Heart right ventricle (tissue), 16 donors: ENCODE measurements at regions not wholly inside any gene's neighbourhood (a gene's known extent, or its start where the extent isn't known, plus 50 kb on each side); places are given as distances from the start of the nearest gene placed in this dataset.

Experiments used
- ATAC-seq, 8 donors: fragments of 200-7000 bp; cut with Tn5 transposase; one replicate each; pipeline ENCODE4 v1.9.1; 2020; ENCODE audit warnings: mild to moderate bottlenecking in 8 of 8, moderate library complexity in 8 of 8, moderate number of reproducible peaks in 1 of 8
- DNase-seq, 2 donors: peaks; one replicate each; pipeline ENCODE4 v3.0.0-alpha.2; 2020
- H3K27ac ChIP-seq, 10 donors: fragments of 200-600 bp; sonication (generic) in 2 of 10; one replicate each; pipeline versions ENCODE4 v1.5.0 to v1.8.0; 2020 to 2022; ENCODE audit warnings: mild to moderate bottlenecking in 3 of 10
- H3K27me3 ChIP-seq, 7 donors: fragments of 200-600 bp; one replicate each; pipeline ENCODE4 v1.8.0; 2021 to 2022; ENCODE audit warnings: mild to moderate bottlenecking in 2 of 7
- H3K36me3 ChIP-seq, 9 donors: fragments of 200-600 bp; sonication (generic) in 1 of 9; one replicate each; pipeline versions ENCODE4 v1.5.0 to v1.8.0; 2020 to 2022; ENCODE audit warnings: mild to moderate bottlenecking in 2 of 9
- H3K4me1 ChIP-seq, 9 donors: fragments of 200-600 bp; sonication (generic) in 1 of 9; one replicate each; pipeline versions ENCODE4 v1.5.0 to v1.8.0; 2020 to 2022; ENCODE audit warnings: mild to moderate bottlenecking in 4 of 9
- H3K4me3 ChIP-seq, 10 donors: fragments of 200-600 bp; sonication (generic) in 2 of 10; one replicate each; pipeline versions ENCODE4 v1.5.0 to v1.8.0; 2020 to 2022; ENCODE audit warnings: mild to moderate bottlenecking in 7 of 10, moderate library complexity in 2 of 10
- H3K9me3 ChIP-seq, 11 donors: fragments of 200-600 bp in 10 of 11; sonication (generic) in 2 of 11; one replicate each; pipeline versions ENCODE4 v1.5.0 to v1.8.0; 2013 to 2022; ENCODE audit warnings: mild to moderate bottlenecking in 2 of 11, control low read depth in 1 of 11, moderate library complexity in 1 of 11
- CTCF ChIP-seq, 9 donors: fragments of 200-600 bp; sonication (generic) in 2 of 9; IDR thresholded peaks; one replicate each; pipeline versions ENCODE4 v1.5.0 to v1.8.0; 2021 to 2022; ENCODE audit warnings: antibody characterized with exemption in 9 of 9, mild to moderate bottlenecking in 5 of 9, moderate library complexity in 1 of 9
- WGBS, 2 donors: extraction: QIAGEN DNeasy Blood & Tissue Kit; methylation state at CpG; one replicate each; pipeline ENCODE4 v1.1.7; 2013; ENCODE audit warnings: inconsistent platforms in 1 of 2; 5-methylcytosine and 5-hydroxymethylcytosine counted together
- intact Hi-C, 10 donors: fragments of 100-400 bp; cut with DNase I; formaldehyde crosslinking; loops; one replicate each; pipeline versions ENCODE4 v1.11.1 to v1.14.2; 2022
- donor health status: Arrhythmogenic right ventricular cardiomyopathy.
- donor health status: ischemic (EF 13 %, LVEDD 7.1; RV severe dilation, severe dysfunction).
- donor health status: healthy with polysubstance abuse.
- donor health status: DM: no; HTN: yes; CAD: no.
- donor health status: DM: no; HTN: no; CAD: no.
- donor health status: ischemic (EF 25% LVEDD 6.9; RV normal size, moderate dysfunction).
- donor health status: ischemic (EF 25% LVEDD 5.7; RV mildly dilated, moderate dysfunction).
- donor health status: healthy.
- donor health status: DM: yes; HTN: yes; CAD: no.
- donor health status: Ischemic cardiomyopathy.
- donor health status: ischemic (EF 35%, LVEDD 5.7; RV mildly dilated, moderate dysfunction).
- donor health status: nonischemic (EF 11% LVEDD 7.7; RV severe dilation, severe dysfunction).
- donor health status: DM: yes; HTN: yes; CAD: no.
- donor health status: PGD.
- donor health status: ischemic (EF 29% LVEDD 5.4; RV normal size, mild dysfunction).
- donor health status: nonischemic (EF 23%, LVEDD 6.1; RV moderate dilation, normal function).

- no peak for DNase-seq
- Histone ChIP-seq H3K4me3 (peak overlapping the region in 9 of 10 donors; percentile 38 to 60 (median 51)), H3K27me3 (no peaks in the 10 kb centered on the region), H3K4me1 (peaks cover 0 to 8% (median 0%) of the 10 kb centered on the region in 9 donors), H3K27ac (peak overlapping the region in 5 of 10 donors; percentile 38 to 82 (median 54)), H3K9me3 (no peaks in the 10 kb centered on the region), H3K36me3 (no peaks in the 10 kb centered on the region)
- no peak for ATAC-seq
- TF ChIP-seq CTCF (IDR thresholded peaks at IDR 0.05) = no peak
- intact Hi-C loops = no loop called here
- 9 to 21% methylated on average over 2 of the region's 2 CpGs for WGBS, 2 donors
Observed at GRCh38 chr5:88503041-88503345, 234.3 kb upstream of the TMEM161B start.

GRCh38 chr5:88502179-88503040 lies 233.8 kb upstream of the TMEM161B start:
- DNase-seq (no peak), ATAC-seq (peak in 4 of 8 donors; percentile 35 to 62 (median 44))
- 24 to 34% methylated on average over 6 of the region's 6 CpGs for WGBS, 2 donors
- H3K4me1 ChIP-seq = peaks cover 0 to 8% (median 0%) of the 10 kb centered on the region in 9 donors
- H3K9me3 ChIP-seq = no peaks in the 10 kb centered on the region
- TF ChIP-seq CTCF (IDR thresholded peaks at IDR 0.05) = no peak
- H3K27ac ChIP-seq = peak overlapping the region in 8 of 10 donors; percentile 11 to 82 (median 44)
- intact Hi-C loops = no loop called here
- no peaks in the 10 kb centered on the region for H3K36me3 ChIP-seq
- no peaks in the 10 kb centered on the region for H3K27me3 ChIP-seq
- H3K4me3 ChIP-seq = peak overlapping the region; percentile 32 to 60 (median 50)

- Histone ChIP-seq H3K36me3 (no peaks in the 10 kb centered on the region), H3K9me3 (no peaks in the 10 kb centered on the region), H3K4me1 (no peaks in the 10 kb centered on the region), H3K4me3 (no peak overlapping the region), H3K27ac (no peak overlapping the region), H3K27me3 (peaks cover 0 to 4% (median 0%) of the 10 kb centered on the region in 7 donors)
- intact Hi-C loops = no loop called here
- no peak for DNase-seq
- no peak for TF ChIP-seq CTCF (IDR thresholded peaks at IDR 0.05)
- WGBS, 2 donors = 41 to 47% methylated on average over 2 of the region's 2 CpGs
- ATAC-seq = no peak
Observed at GRCh38 chr5:88495810-88496209, 227.2 kb upstream of the TMEM161B start.

GRCh38 chr5:88490874-88491273 lies 222.2 kb upstream of the TMEM161B start:
- no peak for DNase-seq
- 34 to 48% methylated on average over 4 of the region's 4 CpGs for WGBS, 2 donors
- no peak overlapping the region for H3K27ac ChIP-seq
- intact Hi-C loops = no loop called here
- H3K9me3 ChIP-seq = no peaks in the 10 kb centered on the region
- TF ChIP-seq CTCF (IDR thresholded peaks at IDR 0.05) = no peak
- H3K36me3 ChIP-seq = no peaks in the 10 kb centered on the region
- H3K27me3 ChIP-seq = peaks cover 0 to 16% (median 5%) of the 10 kb centered on the region in 7 donors
- H3K4me1 ChIP-seq = no peaks in the 10 kb centered on the region
- ATAC-seq = no peak
- no peak overlapping the region for H3K4me3 ChIP-seq
